ENCODE measurements at regions not wholly inside any gene's neighbourhood (a gene's known extent, or its start where the extent isn't known, plus 50 kb on each side); places are given as distances from the start of the nearest gene placed in this dataset.

DNA sequence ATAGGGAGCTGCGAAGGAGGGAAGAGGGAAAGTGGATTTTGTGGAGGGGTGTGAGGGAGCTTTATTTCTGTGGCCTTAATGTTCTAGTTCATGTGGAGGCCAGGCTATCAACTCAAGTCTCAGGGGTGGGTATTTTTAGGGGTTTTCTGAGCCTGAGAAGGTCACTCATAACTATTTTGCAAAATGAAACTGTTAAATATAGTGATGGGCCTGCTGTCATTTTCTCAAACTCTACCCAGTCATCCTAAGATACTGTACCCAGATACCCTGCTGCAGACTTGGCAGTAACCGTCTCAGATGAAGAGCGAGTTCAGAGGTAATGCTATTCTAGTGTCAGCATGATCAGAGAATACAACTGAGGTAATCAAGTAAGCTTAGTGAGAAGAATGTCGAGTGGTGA is 545.0 kb upstream of the TBL1XR1 start:
- no peaks in the 10 kb centered on the region for H3K27me3 ChIP-seq
- H3K27ac ChIP-seq = no peak overlapping the region
- intact Hi-C loops (cut with DNase I; ENCODE audit: low total_unique reads) = no loop called here

DNA sequence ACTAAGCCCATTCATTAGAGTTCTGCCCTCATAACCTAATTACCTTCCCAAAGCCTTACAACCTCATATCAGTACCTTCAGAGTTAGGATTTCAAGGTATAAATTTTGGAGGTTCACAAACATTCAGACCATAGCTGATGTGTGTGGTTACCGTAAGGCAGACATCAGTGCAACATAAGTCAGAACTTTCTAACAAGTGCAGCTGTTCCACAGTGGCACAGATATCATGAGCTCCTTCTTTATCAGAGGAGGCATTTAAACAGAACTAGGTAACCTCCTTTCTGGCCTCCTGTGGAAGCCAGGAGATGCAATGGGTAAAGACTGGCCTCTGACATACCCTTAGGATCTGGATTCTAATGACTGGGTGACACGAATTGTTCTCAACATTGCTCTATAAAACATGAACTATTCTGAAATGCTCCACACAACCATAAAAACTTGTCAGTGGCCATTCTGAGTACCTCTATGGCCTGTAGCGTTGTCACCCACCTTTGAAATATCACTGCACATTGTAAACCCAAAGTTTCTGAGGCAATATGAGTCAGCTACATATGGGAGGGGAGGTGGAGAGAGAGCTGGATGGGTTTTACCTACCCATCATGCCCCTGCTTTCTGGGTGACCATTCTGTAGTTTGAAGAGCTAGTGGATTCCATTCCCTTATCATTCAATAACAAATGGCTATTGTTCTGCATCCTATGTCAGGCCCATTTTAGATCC is 546.0 kb upstream of the TBL1XR1 start:
- no peak overlapping the region for H3K4me3 ChIP-seq
- intact Hi-C loops (cut with DNase I; ENCODE audit: low total_unique reads) = no loop called here
- TF ChIP-seq, protein P1, sequence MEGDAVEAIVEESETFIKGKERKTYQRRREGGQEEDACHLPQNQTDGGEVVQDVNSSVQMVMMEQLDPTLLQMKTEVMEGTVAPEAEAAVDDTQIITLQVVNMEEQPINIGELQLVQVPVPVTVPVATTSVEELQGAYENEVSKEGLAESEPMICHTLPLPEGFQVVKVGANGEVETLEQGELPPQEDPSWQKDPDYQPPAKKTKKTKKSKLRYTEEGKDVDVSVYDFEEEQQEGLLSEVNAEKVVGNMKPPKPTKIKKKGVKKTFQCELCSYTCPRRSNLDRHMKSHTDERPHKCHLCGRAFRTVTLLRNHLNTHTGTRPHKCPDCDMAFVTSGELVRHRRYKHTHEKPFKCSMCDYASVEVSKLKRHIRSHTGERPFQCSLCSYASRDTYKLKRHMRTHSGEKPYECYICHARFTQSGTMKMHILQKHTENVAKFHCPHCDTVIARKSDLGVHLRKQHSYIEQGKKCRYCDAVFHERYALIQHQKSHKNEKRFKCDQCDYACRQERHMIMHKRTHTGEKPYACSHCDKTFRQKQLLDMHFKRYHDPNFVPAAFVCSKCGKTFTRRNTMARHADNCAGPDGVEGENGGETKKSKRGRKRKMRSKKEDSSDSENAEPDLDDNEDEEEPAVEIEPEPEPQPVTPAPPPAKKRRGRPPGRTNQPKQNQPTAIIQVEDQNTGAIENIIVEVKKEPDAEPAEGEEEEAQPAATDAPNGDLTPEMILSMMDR (IDR thresholded peaks at IDR 0.05) = no peak
- H3K27me3 ChIP-seq = no peaks in the 10 kb centered on the region
- no peak overlapping the region for H3K27ac ChIP-seq
- H3K4me1 ChIP-seq = peaks cover 0 to 35% (median 1%) of the 10 kb centered on the region in 4 donors
- no peaks in the 10 kb centered on the region for H3K36me3 ChIP-seq
- H3K9me3 ChIP-seq = no peaks in the 10 kb centered on the region
- DNase-seq = no peak

More for the DNA sequence above, 545.0 kb upstream of the TBL1XR1 start:
- H3K36me3 ChIP-seq = no peaks in the 10 kb centered on the region
- peaks cover 0 to 29% (median 0%) of the 10 kb centered on the region in 4 donors for H3K4me1 ChIP-seq
- no peak overlapping the region for H3K4me3 ChIP-seq
- DNase-seq = no peak
- no peaks in the 10 kb centered on the region for H3K9me3 ChIP-seq
- TF ChIP-seq, protein P1 (IDR thresholded peaks at IDR 0.05) = no peak

DNA sequence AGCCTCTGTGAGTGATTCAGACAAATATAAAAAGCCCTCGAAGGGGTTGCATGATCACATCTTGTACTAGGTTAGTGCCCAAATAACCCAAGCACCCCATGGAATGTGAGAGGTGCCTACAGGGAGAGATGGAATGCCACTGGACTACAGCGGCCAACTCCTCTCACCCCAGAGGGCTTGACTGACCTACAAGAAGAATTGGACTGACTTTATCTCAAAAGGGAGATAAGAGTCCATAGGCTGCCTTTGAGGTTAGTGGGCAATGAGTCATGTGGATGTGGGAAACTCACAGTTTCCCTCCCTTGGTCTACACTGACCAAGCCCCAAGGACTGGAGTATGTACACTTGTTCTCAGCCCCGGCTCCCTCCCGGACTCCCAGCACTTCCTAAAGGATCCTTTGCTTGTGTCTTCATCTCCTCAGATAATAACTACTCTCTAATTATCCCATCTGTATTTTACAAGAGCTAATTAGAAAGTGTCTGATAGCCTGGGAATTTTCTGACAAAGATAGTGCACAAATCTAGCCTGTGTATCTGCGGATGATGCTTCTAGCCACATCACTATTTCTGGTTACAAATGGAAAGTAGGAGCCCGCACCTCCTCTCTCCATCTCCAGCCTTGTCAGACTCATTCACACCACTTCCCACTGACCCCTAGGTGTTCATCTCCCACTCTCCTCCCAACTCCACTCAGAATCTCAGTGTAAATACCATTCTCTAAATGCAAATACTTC is 547.8 kb upstream of the TBL1XR1 start:
- Histone ChIP-seq H3K27me3 (no peaks in the 10 kb centered on the region), H3K4me3 (no peak overlapping the region), H3K4me1 (peaks cover 0 to 35% (median 1%) of the 10 kb centered on the region in 4 donors), H3K36me3 (no peaks in the 10 kb centered on the region), H3K27ac (peak overlapping the region; percentile 14 to 52), H3K9me3 (no peaks in the 10 kb centered on the region)
- no peak for DNase-seq
- intact Hi-C loops (cut with DNase I; ENCODE audit: low total_unique reads) = no loop called here
- TF ChIP-seq, protein P1 (IDR thresholded peaks at IDR 0.05) = no peak

DNA sequence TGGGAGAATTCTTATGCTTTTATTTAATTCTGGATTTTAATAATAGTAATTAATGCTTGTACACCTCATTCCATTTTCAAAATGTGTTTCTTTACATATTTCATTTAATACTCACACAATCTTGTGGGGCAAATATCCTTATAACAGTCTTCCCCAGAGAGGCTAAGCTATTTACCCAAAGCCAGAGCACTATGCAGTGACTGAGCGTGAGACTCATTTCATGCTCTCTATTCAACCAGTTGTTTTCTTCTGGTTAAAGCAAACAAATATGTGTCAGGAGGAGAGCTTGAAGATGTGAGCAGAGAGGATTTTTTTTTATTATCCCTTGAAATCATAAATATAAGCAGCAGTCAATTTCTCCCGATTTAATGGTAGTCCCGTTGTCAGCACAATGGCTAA is 548.3 kb upstream of the TBL1XR1 start:
- H3K4me3 ChIP-seq = no peak overlapping the region
- TF ChIP-seq, protein P1 (IDR thresholded peaks at IDR 0.05) = no peak
- H3K4me1 ChIP-seq = peaks cover 0 to 35% (median 1%) of the 10 kb centered on the region in 4 donors
- no peaks in the 10 kb centered on the region for H3K9me3 ChIP-seq
- no peaks in the 10 kb centered on the region for H3K36me3 ChIP-seq
- peak overlapping the region in 1 of 2 donors; percentile 52 for H3K27ac ChIP-seq
- intact Hi-C loops (cut with DNase I; ENCODE audit: low total_unique reads) = no loop called here
- DNase-seq = no peak
- no peaks in the 10 kb centered on the region for H3K27me3 ChIP-seq

DNA sequence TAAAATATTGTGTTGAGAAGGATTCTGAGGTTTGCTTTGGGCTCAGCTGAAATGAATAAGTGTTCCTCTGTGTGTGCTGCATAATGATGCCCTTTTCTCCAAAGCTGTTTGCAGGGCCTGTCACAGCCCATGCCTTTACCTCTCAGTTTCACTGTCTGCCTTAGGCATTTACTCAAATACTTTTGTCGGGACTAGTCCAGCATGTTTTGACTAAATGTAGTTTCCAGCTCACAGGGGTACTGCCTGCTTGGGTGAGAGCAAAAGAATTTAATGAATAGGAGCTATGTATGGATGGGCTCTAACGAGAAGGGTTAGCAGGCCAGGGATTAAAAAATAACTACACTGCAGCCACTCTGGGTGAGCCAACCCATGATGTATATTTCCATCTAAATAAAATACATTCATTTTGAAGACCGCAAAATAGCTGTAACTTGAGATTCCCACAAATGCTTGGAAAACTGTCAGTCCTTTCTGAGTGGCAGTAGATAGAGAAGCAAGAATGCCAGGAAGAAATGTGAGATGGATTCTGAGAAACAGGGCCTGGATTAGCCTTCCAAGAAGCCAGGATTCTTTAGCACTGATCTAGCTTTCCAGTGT is 549.2 kb upstream of the TBL1XR1 start:
- no peaks in the 10 kb centered on the region for H3K27me3 ChIP-seq
- intact Hi-C loops (cut with DNase I; ENCODE audit: low total_unique reads) = no loop called here
- no peak overlapping the region for H3K4me3 ChIP-seq
- peaks cover 0 to 35% (median 1%) of the 10 kb centered on the region in 4 donors for H3K4me1 ChIP-seq
- no peaks in the 10 kb centered on the region for H3K9me3 ChIP-seq
- DNase-seq = no peak
- TF ChIP-seq, protein P1 (IDR thresholded peaks at IDR 0.05) = no peak
- peak overlapping the region; percentile 4 to 52 for H3K27ac ChIP-seq
- H3K36me3 ChIP-seq = no peaks in the 10 kb centered on the region
